ENCODE measurements at regions not wholly inside any gene's neighbourhood (a gene's known extent, or its start where the extent isn't known, plus 50 kb on each side); places are given as distances from the start of the nearest gene placed in this dataset.
A peak's percentile ranks its signal among the peaks of the same experiment; 100 is the strongest.

- no peak for DNase-seq
Measured at GRCh38 chr13:73741111-73741510, 393.1 kb downstream of the KLF12 start.

GRCh38 chr13:73740666-73741065 lies 393.5 kb downstream of the KLF12 start:
- no peak for DNase-seq

GRCh38 chr13:73739394-73739793 lies 394.8 kb downstream of the KLF12 start:
- no peak for DNase-seq

GRCh38 chr13:73738626-73739025 lies 395.6 kb downstream of the KLF12 start:
- no peak for DNase-seq

- no peak for DNase-seq
Measured at GRCh38 chr13:73737214-73737613, 397.0 kb downstream of the KLF12 start.

GRCh38 chr13:73733706-73734105 lies 400.5 kb downstream of the KLF12 start:
- no peak for DNase-seq

GRCh38 chr13:73732350-73732749 lies 401.9 kb downstream of the KLF12 start:
- no peak for DNase-seq

- DNase-seq = no peak
Measured at GRCh38 chr13:73731564-73731963, 402.6 kb downstream of the KLF12 start.

- DNase-seq = no peak
Measured at GRCh38 chr13:73730014-73730413, 404.2 kb downstream of the KLF12 start.

GRCh38 chr13:73729046-73729445 lies 405.2 kb downstream of the KLF12 start:
- DNase-seq = no peak

GRCh38 chr13:73722120-73722519 lies 412.1 kb downstream of the KLF12 start:
- peak in 1 of 5 donors; percentile 33 for DNase-seq

- DNase-seq = no peak
Measured at GRCh38 chr13:73721571-73721970, 412.6 kb downstream of the KLF12 start.

- no peak for DNase-seq
Measured at GRCh38 chr13:73720216-73720840, 413.9 kb downstream of the KLF12 start.

- no peak for DNase-seq
Measured at GRCh38 chr13:73718246-73718645, 416.0 kb downstream of the KLF12 start.

- peak in 1 of 5 donors; percentile 27 for DNase-seq
Measured at GRCh38 chr13:73717632-73718031, 416.6 kb downstream of the KLF12 start.

GRCh38 chr13:73715911-73716510 lies 418.2 kb downstream of the KLF12 start:
- DNase-seq = no peak

- peak; percentile 10 to 83 (median 56) for DNase-seq
Measured at GRCh38 chr13:73715114-73715910, 418.9 kb downstream of the KLF12 start.

- peak in 1 of 5 donors; percentile 4 for DNase-seq
Measured at GRCh38 chr13:73714522-73714921, 419.7 kb downstream of the KLF12 start.

GRCh38 chr13:73708393-73708985 lies 425.7 kb downstream of the KLF12 start:
- DNase-seq = peak in 4 of 5 donors; percentile 25 to 62 (median 44)

- DNase-seq = no peak
Measured at GRCh38 chr13:73704587-73704986, 429.6 kb downstream of the KLF12 start.

- no peak for DNase-seq
Measured at GRCh38 chr13:73703606-73704005, 430.6 kb downstream of the KLF12 start.

GRCh38 chr13:73702419-73703071 lies 431.7 kb downstream of the KLF12 start:
- DNase-seq = peak in 4 of 5 donors; percentile 21 to 70 (median 34)

- DNase-seq = no peak
Measured at GRCh38 chr13:73701160-73701559, 433.0 kb downstream of the KLF12 start.
